Left lung (tissue), 4 donors: ENCODE measurements at regions not wholly inside any gene's neighbourhood (a gene's known extent, or its start where the extent isn't known, plus 50 kb on each side); places are given as distances from the start of the nearest gene placed in this dataset.

Experiments used
- ATAC-seq: fragments of 200-7000 bp; cut with Tn5 transposase; one replicate; pipeline ENCODE4 v1.9.1; 2020; ENCODE audit warnings: moderate library complexity
- DNase-seq, 4 donors: peaks; one replicate each; pipeline ENCODE4 v3.0.0-alpha.2; 2013 to 2020
- H3K27ac ChIP-seq, 2 donors: fragments of 200-600 bp; sonication (generic) in 1 of 2; one replicate each; pipeline versions ENCODE4 v1.5.0 to v1.8.0; 2020 to 2021
- H3K27me3 ChIP-seq, 2 donors: fragments of 200-600 bp; sonication (generic) in 1 of 2; one replicate each; pipeline versions ENCODE4 v1.5.0 to v1.8.0; 2020 to 2021
- H3K36me3 ChIP-seq, 2 donors: fragments of 200-600 bp; sonication (generic) in 1 of 2; one replicate each; pipeline versions ENCODE4 v1.5.0 to v1.8.0; 2020 to 2021
- H3K4me1 ChIP-seq, 2 donors: fragments of 200-600 bp; one replicate each; pipeline ENCODE4 v1.8.0; 2021
- H3K4me3 ChIP-seq, 2 donors: fragments of 200-600 bp; sonication (generic) in 1 of 2; one replicate each; pipeline versions ENCODE4 v1.5.0 to v1.8.0; 2020 to 2021; ENCODE audit warnings: mild to moderate bottlenecking in 1 of 2
- H3K9me3 ChIP-seq, 2 donors: fragments of 200-600 bp; sonication (generic) in 1 of 2; one replicate each; pipeline versions ENCODE4 v1.5.0 to v1.8.0; 2020 to 2021
- CTCF ChIP-seq, 2 donors: fragments of 200-600 bp; sonication (generic) in 1 of 2; IDR thresholded peaks; one replicate each; pipeline versions ENCODE4 v1.5.0 to v1.8.0; 2021; ENCODE audit warnings: antibody characterized with exemption in 2 of 2
- intact Hi-C, 2 donors: fragments of 100-400 bp; cut with DNase I; formaldehyde crosslinking; loops; one replicate each; pipeline versions ENCODE4 v1.11.2 to v1.14.2; 2022
- donor health status: DM: no; HTN: yes; CAD: no.
- donor health status: DM: no; HTN: no; CAD: no.

- Histone ChIP-seq H3K36me3 (no peaks in the 10 kb centered on the region), H3K4me3 (peak overlapping the region in 1 of 2 donors; percentile 10), H3K4me1 (peaks cover 10 to 37% of the 10 kb centered on the region in 2 donors), H3K27ac (no peak overlapping the region), H3K9me3 (no peaks in the 10 kb centered on the region), H3K27me3 (peaks cover 0 to 11% of the 10 kb centered on the region in 2 donors)
- ATAC-seq (peak; percentile 93), DNase-seq (peak in 3 of 4 donors; percentile 46 to 90 (median 71))
- intact Hi-C loops: no loop called here
- TF ChIP-seq CTCF (IDR thresholded peaks at IDR 0.05): no peak
Measured at GRCh38 chr5:171629628-171630349, 155.8 kb upstream of the SMIM23 start.

- H3K4me1 ChIP-seq: peaks cover 10 to 42% of the 10 kb centered on the region in 2 donors
- H3K36me3 ChIP-seq: no peaks in the 10 kb centered on the region
- no peak overlapping the region for H3K27ac ChIP-seq
- H3K9me3 ChIP-seq: no peaks in the 10 kb centered on the region
- H3K4me3 ChIP-seq: peak overlapping the region in 1 of 2 donors; percentile 10
- intact Hi-C loops: no loop called here
- peaks cover 0 to 11% of the 10 kb centered on the region in 2 donors for H3K27me3 ChIP-seq
- ATAC-seq (no peak), DNase-seq (no peak)
- TF ChIP-seq CTCF (IDR thresholded peaks at IDR 0.05): no peak
Measured at GRCh38 chr5:171630350-171631065, 155.1 kb upstream of the SMIM23 start.

GRCh38 chr5:171632616-171633015, 153.0 kb upstream of the SMIM23 start:
- H3K27ac ChIP-seq: no peak overlapping the region
- H3K4me1 ChIP-seq: peaks cover 10 to 45% of the 10 kb centered on the region in 2 donors
- intact Hi-C loops: no loop called here
- no peak overlapping the region for H3K4me3 ChIP-seq
- TF ChIP-seq CTCF (IDR thresholded peaks at IDR 0.05): no peak
- no peaks in the 10 kb centered on the region for H3K9me3 ChIP-seq
- H3K27me3 ChIP-seq: peaks cover 0 to 11% of the 10 kb centered on the region in 2 donors
- H3K36me3 ChIP-seq: no peaks in the 10 kb centered on the region
- DNase-seq (no peak), ATAC-seq (no peak)

GRCh38 chr5:171633776-171634470, 151.7 kb upstream of the SMIM23 start:
- ATAC-seq (peak; percentile 46), DNase-seq (no peak)
- Histone ChIP-seq H3K27ac (peak overlapping the region in 1 of 2 donors; percentile 68), H3K9me3 (no peaks in the 10 kb centered on the region), H3K36me3 (no peaks in the 10 kb centered on the region), H3K4me3 (no peak overlapping the region), H3K4me1 (peaks cover 8 to 43% of the 10 kb centered on the region in 2 donors), H3K27me3 (peaks cover 0 to 11% of the 10 kb centered on the region in 2 donors)
- TF ChIP-seq CTCF (IDR thresholded peaks at IDR 0.05): no peak
- intact Hi-C loops: no loop called here

- no peaks in the 10 kb centered on the region for H3K9me3 ChIP-seq
- intact Hi-C loops: no loop called here
- DNase-seq (no peak), ATAC-seq (no peak)
- H3K4me3 ChIP-seq: no peak overlapping the region
- peak overlapping the region in 1 of 2 donors; percentile 68 for H3K27ac ChIP-seq
- peaks cover 0 to 11% of the 10 kb centered on the region in 2 donors for H3K27me3 ChIP-seq
- peaks cover 2 to 37% of the 10 kb centered on the region in 2 donors for H3K4me1 ChIP-seq
- no peak for TF ChIP-seq CTCF (IDR thresholded peaks at IDR 0.05)
- H3K36me3 ChIP-seq: no peaks in the 10 kb centered on the region
Measured at GRCh38 chr5:171634511-171634910, 151.1 kb upstream of the SMIM23 start.
